GM10266 (cell line): ENCODE measurements at regions not wholly inside any gene's neighbourhood (a gene's known extent, or its start where the extent isn't known, plus 50 kb on each side); places are given as distances from the start of the nearest gene placed in this dataset.

Source experiments
- DNase-seq: peaks from one replicate; pipeline ENCODE4 v3.0.0; 2012; ENCODE audit errors: extremely low spot score
- TF ChIP-seq, protein P1 (sequence below): IDR thresholded peaks from 2 replicates; pipeline ENCODE4 v1.5.1; 2012; ENCODE audit warnings: mild to moderate bottlenecking, low read depth; ENCODE audit not compliant: control insufficient read depth, insufficient read depth; ENCODE audit errors: missing control alignments

GRCh38 chr3:24641628-24642027 is 147.0 kb upstream of the THRB start:
- TF ChIP-seq, protein P1, sequence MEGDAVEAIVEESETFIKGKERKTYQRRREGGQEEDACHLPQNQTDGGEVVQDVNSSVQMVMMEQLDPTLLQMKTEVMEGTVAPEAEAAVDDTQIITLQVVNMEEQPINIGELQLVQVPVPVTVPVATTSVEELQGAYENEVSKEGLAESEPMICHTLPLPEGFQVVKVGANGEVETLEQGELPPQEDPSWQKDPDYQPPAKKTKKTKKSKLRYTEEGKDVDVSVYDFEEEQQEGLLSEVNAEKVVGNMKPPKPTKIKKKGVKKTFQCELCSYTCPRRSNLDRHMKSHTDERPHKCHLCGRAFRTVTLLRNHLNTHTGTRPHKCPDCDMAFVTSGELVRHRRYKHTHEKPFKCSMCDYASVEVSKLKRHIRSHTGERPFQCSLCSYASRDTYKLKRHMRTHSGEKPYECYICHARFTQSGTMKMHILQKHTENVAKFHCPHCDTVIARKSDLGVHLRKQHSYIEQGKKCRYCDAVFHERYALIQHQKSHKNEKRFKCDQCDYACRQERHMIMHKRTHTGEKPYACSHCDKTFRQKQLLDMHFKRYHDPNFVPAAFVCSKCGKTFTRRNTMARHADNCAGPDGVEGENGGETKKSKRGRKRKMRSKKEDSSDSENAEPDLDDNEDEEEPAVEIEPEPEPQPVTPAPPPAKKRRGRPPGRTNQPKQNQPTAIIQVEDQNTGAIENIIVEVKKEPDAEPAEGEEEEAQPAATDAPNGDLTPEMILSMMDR: no peak
- DNase-seq: no peak

- DNase-seq: no peak
- TF ChIP-seq, protein P1: no peak
These were observed 150.4 kb upstream of the THRB start for GRCh38 chr3:24645047-24645446.

- TF ChIP-seq, protein P1: no peak
- DNase-seq: no peak
These were observed 152.1 kb upstream of the THRB start for GRCh38 chr3:24646790-24647189.

DNA sequence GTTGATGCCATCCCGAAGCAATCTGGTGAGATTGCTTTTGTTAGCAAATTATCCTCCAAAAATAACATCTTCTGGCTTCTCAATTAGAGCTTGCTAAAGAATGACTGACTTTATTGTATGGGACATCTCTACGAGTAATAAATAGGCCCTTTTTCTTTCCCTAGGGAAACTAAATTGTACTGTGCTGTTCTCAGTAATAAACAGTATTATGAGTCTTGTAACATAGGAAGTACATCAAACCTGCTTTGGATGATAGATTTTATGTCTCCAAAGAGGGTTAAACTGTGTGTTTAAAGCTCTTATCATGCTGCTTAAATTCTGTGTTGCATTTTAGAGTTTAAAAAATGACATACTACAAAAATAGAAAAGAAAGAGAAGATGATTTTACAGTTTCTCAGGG is 153.4 kb upstream of the THRB start:
- no peak for DNase-seq
- TF ChIP-seq, protein P1: no peak

DNA sequence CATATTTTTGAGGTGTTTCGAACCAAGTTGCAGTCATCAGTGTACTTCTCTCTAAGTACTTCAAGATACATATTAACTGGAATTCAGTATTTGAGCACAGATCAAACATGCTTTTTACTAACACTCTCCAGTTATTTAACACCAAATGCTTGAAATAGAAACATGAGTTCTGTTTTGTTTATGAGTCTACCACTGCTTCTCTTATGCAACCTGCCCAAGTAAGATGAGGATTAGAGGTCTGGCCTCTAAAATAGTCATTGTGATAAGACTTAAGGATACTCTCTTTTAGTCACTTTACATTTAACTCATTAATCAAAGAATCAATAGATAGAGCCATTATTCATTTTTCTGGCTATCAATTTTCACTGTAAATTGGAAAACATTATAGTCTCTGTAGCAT is 156.2 kb upstream of the THRB start:
- TF ChIP-seq, protein P1: no peak
- no peak for DNase-seq

- no peak for DNase-seq
- TF ChIP-seq, protein P1: no peak
These were observed 163.3 kb upstream of the THRB start for GRCh38 chr3:24657870-24658510.

GRCh38 chr3:24661175-24661584 is 166.5 kb upstream of the THRB start:
- no peak for DNase-seq
- TF ChIP-seq, protein P1: no peak
